HG03457 (cell line): ENCODE measurements at regions not wholly inside any gene's neighbourhood (a gene's known extent, or its start where the extent isn't known, plus 50 kb on each side); places are given as distances from the start of the nearest gene placed in this dataset.

Experiments
- ATAC-seq: cut with Tn5 transposase; IDR thresholded peaks from one replicate; pipeline ENCODE4 v1.9.1; 2021; ENCODE audit warnings: moderate number of reproducible peaks; ENCODE audit not compliant: unreplicated experiment

GRCh38 chr3:8451696-8452095 is 49.9 kb upstream of the LMCD1 start:
- no peak for ATAC-seq
